HepG2 (cell line): ENCODE measurements at regions not wholly inside any gene's neighbourhood (a gene's known extent, or its start where the extent isn't known, plus 50 kb on each side); places are given as distances from the start of the nearest gene placed in this dataset.

Experiments used
- ATF6 ChIP-seq: sonication (generic); formaldehyde crosslinking; conservative IDR thresholded peaks from 2 replicates; pipeline ENCODE4 v1.4.0; 2020; ENCODE audit warnings: missing genetic modification reagents
- BHLHE40 ChIP-seq: IDR thresholded peaks from 2 replicates; pipeline ENCODE4 v1.6.1; 2011; ENCODE audit warnings: low read length, improper control_type of control experiment
- CHD4 ChIP-seq: fragments of 200-600 bp; sonication (generic); IDR thresholded peaks from 2 replicates; pipeline ENCODE4 v1.7.0; 2017; ENCODE audit warnings: mild to moderate bottlenecking, low read length, borderline replicate concordance
- DPF2 ChIP-seq: sonication (generic); formaldehyde crosslinking; IDR thresholded peaks from 2 replicates; pipeline ENCODE4 v1.4.0; 2020; ENCODE audit warnings: mild to moderate bottlenecking, low read depth, missing genetic modification reagents, borderline replicate concordance
- HNF4A ChIP-seq: sonication (generic); formaldehyde crosslinking; IDR thresholded peaks from 2 replicates; pipeline ENCODE4 v1.4.0; 2020; ENCODE audit warnings: missing genetic modification reagents
- JUN ChIP-seq: sonication (generic); formaldehyde crosslinking; IDR thresholded peaks from 2 replicates; pipeline ENCODE4 v1.4.0; 2020; ENCODE audit warnings: mild to moderate bottlenecking, missing genetic modification reagents
- KLF13 ChIP-seq: sonication (generic); formaldehyde crosslinking; IDR thresholded peaks from 2 replicates; pipeline ENCODE4 v1.4.0; 2020; ENCODE audit warnings: mild to moderate bottlenecking, missing genetic modification reagents
- LBX2 ChIP-seq: sonication (generic); formaldehyde crosslinking; IDR thresholded peaks from 2 replicates; pipeline ENCODE4 v1.5.0; 2020; ENCODE audit warnings: missing genetic modification reagents, mild to moderate bottlenecking, borderline replicate concordance
- MED13 ChIP-seq: sonication (generic); formaldehyde crosslinking; IDR thresholded peaks from 2 replicates; pipeline ENCODE4 v1.5.0; 2020; ENCODE audit warnings: missing genetic modification reagents
- MLX ChIP-seq: IDR thresholded peaks from 2 replicates; pipeline ENCODE4 v1.6.1; 2016
- MYPOP ChIP-seq: sonication (generic); formaldehyde crosslinking; IDR thresholded peaks from 2 replicates; pipeline ENCODE4 v1.8.1; 2023; ENCODE audit warnings: mild to moderate bottlenecking, moderate library complexity, missing genetic modification reagents
- NR2C2 ChIP-seq: sonication (generic); formaldehyde crosslinking; IDR thresholded peaks from 2 replicates; pipeline ENCODE4 v1.4.0; 2020; ENCODE audit warnings: missing genetic modification reagents, mild to moderate bottlenecking, moderate library complexity, borderline replicate concordance
- SALL1 ChIP-seq: sonication (generic); formaldehyde crosslinking; IDR thresholded peaks from 2 replicates; pipeline ENCODE4 v1.8.0; 2022; ENCODE audit warnings: mild to moderate bottlenecking, missing genetic modification reagents
- ZBTB26 ChIP-seq: IDR thresholded peaks from 2 replicates; pipeline ENCODE4 v1.6.1; 2016; ENCODE audit warnings: missing compliant biosample characterization, missing genetic modification reagents, borderline replicate concordance
- ZBTB34 ChIP-seq: sonication (generic); formaldehyde crosslinking; IDR thresholded peaks from 2 replicates; pipeline ENCODE4 v1.8.0; 2022; ENCODE audit warnings: mild to moderate bottlenecking, missing genetic modification reagents
- ZNF136 ChIP-seq: sonication (generic); formaldehyde crosslinking; IDR thresholded peaks from 2 replicates; pipeline ENCODE4 v1.8.1; 2022; ENCODE audit warnings: low read depth, mild to moderate bottlenecking, moderate library complexity, missing genetic modification reagents
- ZNF180 ChIP-seq: sonication (generic); formaldehyde crosslinking; IDR thresholded peaks from 2 replicates; pipeline ENCODE4 v1.4.0; 2020; ENCODE audit warnings: low read depth, missing genetic modification reagents, borderline replicate concordance
- ZNF616 ChIP-seq: sonication (generic); formaldehyde crosslinking; IDR thresholded peaks from 2 replicates; pipeline ENCODE4 v1.5.0; 2020; ENCODE audit warnings: low read depth, mild to moderate bottlenecking, missing genetic modification reagents

- TF ChIP-seq ZBTB34, result peak; percentile 42; the same call in 1 of the 2 replicates
- TF ChIP-seq NR2C2, result peak; percentile 65; the same call in 1 of the 2 replicates
- TF ChIP-seq LBX2 (CRISPR knock-in tag), result no peak
- TF ChIP-seq ATF6 (CRISPR knock-in tag), result no peak
- TF ChIP-seq ZNF180, result no peak
- TF ChIP-seq SALL1 (CRISPR knock-in tag), result peak; percentile 66; the same call in 1 of the 2 replicates
- 0 out of 2 replicates have a peak, but pooled peaks have one; percentile 37 for TF ChIP-seq MED13 (CRISPR knock-in tag)
- no peak; the same call in 1 of the 2 replicates for TF ChIP-seq DPF2 (CRISPR knock-in tag)
- peak; percentile 61; the same call in 1 of the 2 replicates for TF ChIP-seq CHD4
- no peak for TF ChIP-seq KLF13
- TF ChIP-seq ZNF136, result no peak
- no peak for TF ChIP-seq MLX (CRISPR knock-in tag)
- TF ChIP-seq HNF4A (CRISPR knock-in tag), result peak; percentile 67
- TF ChIP-seq MYPOP, result no peak; the same call in 1 of the 2 replicates
- TF ChIP-seq ZBTB26 (CRISPR knock-in tag), result no peak
- no peak for TF ChIP-seq ZNF616 (CRISPR knock-in tag)
- peak; percentile 49; the same call in 1 of the 2 replicates for TF ChIP-seq BHLHE40
- 0 out of 2 replicates have a peak, but pooled peaks have one; percentile 34 for TF ChIP-seq JUN (CRISPR knock-in tag)
Measured at GRCh38 chr3:30492322-30493192, 113.8 kb upstream of the TGFBR2 start (continued).
